Hepatocyte (in vitro differentiated cells): ENCODE measurements at regions not wholly inside any gene's neighbourhood (a gene's known extent, or its start where the extent isn't known, plus 50 kb on each side); places are given as distances from the start of the nearest gene placed in this dataset.

ENCODE experiments used
- DNase-seq: peaks from one replicate; pipeline ENCODE4 v3.0.0-alpha.2; 2016; ENCODE audit warnings: low spot score
- H2AFZ ChIP-seq: fragments of 200-600 bp; sonication (generic); 2 replicates; pipeline ENCODE4 v1.6.0; 2016; ENCODE audit warnings: antibody characterized with exemption, mild to moderate bottlenecking
- H3K27ac ChIP-seq: fragments of 200-600 bp; sonication (generic); 2 replicates; pipeline ENCODE4 v1.5.1; 2016; ENCODE audit warnings: mild to moderate bottlenecking
- H3K27me3 ChIP-seq: fragments of 200-600 bp; sonication (generic); 2 replicates; pipeline ENCODE4 v1.6.1; 2016
- H3K36me3 ChIP-seq: fragments of 200-600 bp; sonication (generic); replicated peaks from 2 replicates; pipeline ENCODE4 v1.5.1; 2016; ENCODE audit warnings: low read depth; ENCODE audit not compliant: insufficient read depth
- H3K4me1 ChIP-seq: fragments of 200-600 bp; sonication (generic); 2 replicates; pipeline ENCODE4 v1.5.1; 2016; ENCODE audit warnings: mild to moderate bottlenecking, moderate library complexity; ENCODE audit not compliant: insufficient read depth
- H3K4me2 ChIP-seq: fragments of 200-600 bp; sonication (generic); 2 replicates; pipeline ENCODE4 v1.6.0; 2016
- H3K4me3 ChIP-seq: fragments of 200-600 bp; sonication (generic); 2 replicates; pipeline ENCODE4 v1.5.1; 2016; ENCODE audit warnings: mild to moderate bottlenecking
- H3K79me2 ChIP-seq: fragments of 200-600 bp; sonication (generic); 2 replicates; pipeline ENCODE4 v1.6.0; 2017; ENCODE audit warnings: mild to moderate bottlenecking
- H3K9me2 ChIP-seq: fragments of 200-600 bp; sonication (generic); replicated peaks from 2 replicates; pipeline ENCODE4 v1.6.0; 2017; ENCODE audit warnings: mild to moderate bottlenecking; ENCODE audit not compliant: insufficient read depth
- H3K9me3 ChIP-seq: fragments of 200-600 bp; sonication (generic); 2 replicates; pipeline ENCODE4 v1.5.1; 2016; ENCODE audit warnings: low read depth, mild to moderate bottlenecking
- H4K20me1 ChIP-seq: fragments of 200-600 bp; sonication (generic); 2 replicates; pipeline ENCODE4 v1.6.0; 2016; ENCODE audit warnings: mild to moderate bottlenecking; ENCODE audit not compliant: insufficient read depth, poor library complexity, severe bottlenecking
- CTCF ChIP-seq: fragments of 200-600 bp; sonication (generic); IDR thresholded peaks from 2 replicates; pipeline ENCODE4 v1.5.1; 2016; ENCODE audit warnings: antibody characterized with exemption, mild to moderate bottlenecking; ENCODE audit not compliant: poor library complexity
- EZH2 ChIP-seq: fragments of 200-600 bp; sonication (generic); IDR thresholded peaks from 2 replicates; pipeline ENCODE4 v1.6.1; 2016; ENCODE audit warnings: antibody characterized with exemption, mild to moderate bottlenecking, borderline replicate concordance
- EZH2phosphoT487 ChIP-seq: fragments of 200-600 bp; sonication (generic); IDR thresholded peaks from one replicate; pipeline ENCODE4 v1.6.1; 2018; ENCODE audit warnings: antibody characterized with exemption, mild to moderate bottlenecking, low read depth, moderate library complexity; ENCODE audit not compliant: unreplicated experiment, severe bottlenecking
- WGBS: methylation state at CpG from one replicate; pipeline ENCODE4 v1.1.6; 2016; ENCODE audit warnings: low lambda C conversion rate; ENCODE audit errors: missing lambda C conversion rate; 5-methylcytosine and 5-hydroxymethylcytosine counted together

- H3K79me2 ChIP-seq = no peaks in the 10 kb centered on the region
- no peak overlapping the region for H3K4me2 ChIP-seq
- H3K4me1 ChIP-seq = peaks cover 4% of the 10 kb centered on the region
- H3K27ac ChIP-seq = no peak overlapping the region
- DNase-seq = no peak
- H3K27me3 ChIP-seq = no peaks in the 10 kb centered on the region
- no peaks in the 10 kb centered on the region for H3K36me3 ChIP-seq
- no peak for TF ChIP-seq CTCF
- TF ChIP-seq EZH2 = no peak
- no peak for TF ChIP-seq EZH2phosphoT487
- WGBS = 92% methylated on average over 11 of the region's 11 CpGs
- no peaks in the 10 kb centered on the region for H4K20me1 ChIP-seq
- no peak overlapping the region for H2AFZ ChIP-seq
- no peaks in the 10 kb centered on the region for H3K9me3 ChIP-seq
- H3K4me3 ChIP-seq = no peak overlapping the region
- no peaks in the 10 kb centered on the region for H3K9me2 ChIP-seq
Observed at GRCh38 chr13:22079961-22080360, 409.1 kb downstream of the FGF9 start.

GRCh38 chr13:22080832-22081231, 410.0 kb downstream of the FGF9 start:
- H3K27me3 ChIP-seq = no peaks in the 10 kb centered on the region

GRCh38 chr13:22081430-22081829, 410.6 kb downstream of the FGF9 start:
- Histone ChIP-seq H3K4me2 (no peak overlapping the region), H3K79me2 (no peaks in the 10 kb centered on the region), H3K4me3 (no peak overlapping the region), H3K27me3 (no peaks in the 10 kb centered on the region), H3K27ac (no peak overlapping the region), H3K9me2 (no peaks in the 10 kb centered on the region), H3K36me3 (no peaks in the 10 kb centered on the region), H4K20me1 (no peaks in the 10 kb centered on the region), H2AFZ (no peak overlapping the region), H3K4me1 (peaks cover 4% of the 10 kb centered on the region), H3K9me3 (no peaks in the 10 kb centered on the region)
- WGBS = 57% methylated on average over 6 of the region's 6 CpGs
- DNase-seq = no peak
- TF ChIP-seq CTCF (no peak), EZH2phosphoT487 (no peak), EZH2 (no peak)

More at GRCh38 chr13:22080832-22081231, 410.0 kb downstream of the FGF9 start:
- no peak overlapping the region for H3K4me3 ChIP-seq
- H3K36me3 ChIP-seq = no peaks in the 10 kb centered on the region
- no peaks in the 10 kb centered on the region for H3K9me2 ChIP-seq
- H3K79me2 ChIP-seq = no peaks in the 10 kb centered on the region
- H3K4me1 ChIP-seq = peaks cover 4% of the 10 kb centered on the region
- H3K27ac ChIP-seq = no peak overlapping the region
- H3K9me3 ChIP-seq = no peaks in the 10 kb centered on the region
- H3K4me2 ChIP-seq = no peak overlapping the region
- no peaks in the 10 kb centered on the region for H4K20me1 ChIP-seq
- no peak for DNase-seq
- WGBS = 84% methylated on average over 2 of the region's 2 CpGs
- TF ChIP-seq EZH2phosphoT487 (no peak), EZH2 (no peak), CTCF (no peak)
- no peak overlapping the region for H2AFZ ChIP-seq

GRCh38 chr13:22082030-22082429, 411.2 kb downstream of the FGF9 start:
- Histone ChIP-seq H3K4me2 (no peak overlapping the region), H3K27ac (no peak overlapping the region), H2AFZ (no peak overlapping the region), H3K9me3 (no peaks in the 10 kb centered on the region), H4K20me1 (no peaks in the 10 kb centered on the region), H3K36me3 (no peaks in the 10 kb centered on the region), H3K4me1 (peaks cover 4% of the 10 kb centered on the region), H3K9me2 (no peaks in the 10 kb centered on the region), H3K79me2 (no peaks in the 10 kb centered on the region), H3K4me3 (no peak overlapping the region), H3K27me3 (no peaks in the 10 kb centered on the region)
- TF ChIP-seq EZH2 (no peak), CTCF (no peak), EZH2phosphoT487 (no peak)
- 64% methylated on average over 2 of the region's 2 CpGs for WGBS
- no peak for DNase-seq
